ENCODE measurements at regions not wholly inside any gene's neighbourhood (a gene's known extent, or its start where the extent isn't known, plus 50 kb on each side); places are given as distances from the start of the nearest gene placed in this dataset.
"Not testable (repeated sequence)": the region's sequence is repeated elsewhere in the genome, so short reads cannot be mapped to it uniquely, and the experiment has no call there.

DNA sequence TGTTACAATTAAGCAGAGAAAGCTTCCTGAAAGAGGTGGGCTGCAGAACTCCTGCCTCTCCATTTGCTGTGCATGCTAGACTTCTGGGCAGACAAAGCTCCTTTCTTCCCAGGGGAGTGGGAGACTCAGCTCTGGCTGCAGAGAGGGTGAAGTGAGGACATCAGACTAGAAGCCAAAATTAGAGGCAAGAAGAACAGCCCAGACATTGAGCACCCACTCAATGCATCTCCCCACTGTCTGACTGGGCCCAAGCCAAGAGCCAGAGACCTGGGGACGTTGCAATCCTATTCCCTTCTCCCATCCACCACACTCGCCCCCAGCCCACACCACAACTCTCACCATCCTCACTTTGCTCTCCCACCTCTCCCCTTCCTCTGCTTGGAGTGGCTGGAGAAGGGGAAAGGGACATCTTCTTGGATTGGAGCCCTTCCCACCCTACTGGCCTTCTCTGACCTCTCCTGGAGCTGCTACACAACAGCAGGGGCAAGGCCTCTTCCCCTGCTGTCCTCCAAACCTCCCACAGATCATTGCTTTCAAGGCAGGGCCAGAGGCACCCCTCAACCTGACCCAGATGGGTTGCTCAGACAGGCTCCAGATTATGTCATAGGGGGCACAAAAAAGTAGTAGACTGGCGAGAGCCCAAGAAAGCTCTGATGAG, 477.7 kb upstream of the CADM1 start:
- TF ChIP-seq, protein P1, sequence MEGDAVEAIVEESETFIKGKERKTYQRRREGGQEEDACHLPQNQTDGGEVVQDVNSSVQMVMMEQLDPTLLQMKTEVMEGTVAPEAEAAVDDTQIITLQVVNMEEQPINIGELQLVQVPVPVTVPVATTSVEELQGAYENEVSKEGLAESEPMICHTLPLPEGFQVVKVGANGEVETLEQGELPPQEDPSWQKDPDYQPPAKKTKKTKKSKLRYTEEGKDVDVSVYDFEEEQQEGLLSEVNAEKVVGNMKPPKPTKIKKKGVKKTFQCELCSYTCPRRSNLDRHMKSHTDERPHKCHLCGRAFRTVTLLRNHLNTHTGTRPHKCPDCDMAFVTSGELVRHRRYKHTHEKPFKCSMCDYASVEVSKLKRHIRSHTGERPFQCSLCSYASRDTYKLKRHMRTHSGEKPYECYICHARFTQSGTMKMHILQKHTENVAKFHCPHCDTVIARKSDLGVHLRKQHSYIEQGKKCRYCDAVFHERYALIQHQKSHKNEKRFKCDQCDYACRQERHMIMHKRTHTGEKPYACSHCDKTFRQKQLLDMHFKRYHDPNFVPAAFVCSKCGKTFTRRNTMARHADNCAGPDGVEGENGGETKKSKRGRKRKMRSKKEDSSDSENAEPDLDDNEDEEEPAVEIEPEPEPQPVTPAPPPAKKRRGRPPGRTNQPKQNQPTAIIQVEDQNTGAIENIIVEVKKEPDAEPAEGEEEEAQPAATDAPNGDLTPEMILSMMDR (IDR thresholded peaks at IDR 0.05; ENCODE audit: control insufficient read depth, insufficient read depth, low read depth, low read length, missing control alignments) = no peak
- no peak for DNase-seq (ENCODE audit: low read depth)

DNA sequence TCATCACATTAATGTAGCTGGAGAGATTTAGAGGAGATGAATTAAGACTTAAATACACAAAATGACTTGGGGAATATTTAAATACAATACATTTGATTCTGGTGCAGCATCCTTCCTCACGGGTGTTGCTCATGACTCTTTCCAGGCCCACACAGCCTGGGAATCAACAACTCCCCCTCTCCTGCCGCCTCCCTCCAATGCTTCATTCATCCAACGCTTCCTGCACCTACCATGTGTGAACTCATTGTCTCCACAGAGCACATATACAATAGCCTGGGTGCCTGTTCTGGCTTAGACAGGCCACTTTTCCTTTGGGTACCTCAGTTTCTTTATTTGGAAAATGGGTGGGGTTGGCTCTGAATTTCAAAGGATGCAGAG, 476.9 kb upstream of the CADM1 start:
- TF ChIP-seq, protein P1 (IDR thresholded peaks at IDR 0.05; ENCODE audit: control insufficient read depth, insufficient read depth, low read depth, low read length, missing control alignments) = no peak
- DNase-seq (ENCODE audit: low read depth) = no peak
- no peak overlapping the region for H3K4me3 ChIP-seq (ENCODE audit: control insufficient read depth, low read depth, low read length)

More for the DNA sequence above, 477.7 kb upstream of the CADM1 start:
- H3K4me3 ChIP-seq (ENCODE audit: control insufficient read depth, low read depth, low read length) = no peak overlapping the region

DNA sequence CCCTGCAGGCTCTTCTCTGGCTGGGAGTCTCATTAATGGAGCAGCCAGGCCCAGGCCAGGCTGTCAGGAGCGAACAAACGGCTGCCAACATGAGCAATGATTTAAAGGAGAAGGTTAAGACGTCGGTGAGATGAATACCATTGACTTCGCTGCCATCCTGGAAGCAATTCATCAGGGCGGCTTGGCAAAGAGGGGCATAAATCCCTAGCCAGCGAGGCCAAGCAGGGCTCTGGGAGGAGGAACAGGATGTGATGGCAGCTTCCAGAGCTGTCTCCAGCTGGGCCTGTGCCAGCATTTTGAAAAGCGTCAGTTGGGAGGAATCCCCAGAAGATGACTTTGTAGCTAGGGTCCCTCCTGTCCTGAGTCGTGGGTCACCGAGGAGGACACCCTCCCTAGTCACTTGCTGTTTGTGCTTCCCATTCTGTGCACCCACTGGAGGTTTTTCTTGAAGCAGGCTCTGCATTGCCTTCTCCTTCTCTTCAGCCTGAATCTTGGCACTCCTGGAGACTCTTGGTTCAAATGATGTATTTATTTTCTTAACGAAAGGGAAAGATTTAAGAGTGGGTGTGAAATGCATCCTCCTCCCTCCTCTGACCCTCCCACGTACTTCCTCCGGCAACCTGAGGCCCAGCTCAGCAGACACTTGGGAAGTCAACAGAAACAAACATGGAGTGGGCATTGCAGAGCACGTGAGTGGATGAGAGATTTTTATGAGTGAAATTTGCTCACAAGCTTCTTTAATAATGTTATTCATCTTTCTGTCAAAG, 476.3 kb upstream of the CADM1 start:
- no peak for DNase-seq (ENCODE audit: low read depth)
- H3K4me3 ChIP-seq (ENCODE audit: control insufficient read depth, low read depth, low read length) = no peak overlapping the region
- TF ChIP-seq, protein P1 (IDR thresholded peaks at IDR 0.05; ENCODE audit: control insufficient read depth, insufficient read depth, low read depth, low read length, missing control alignments) = no peak

DNA sequence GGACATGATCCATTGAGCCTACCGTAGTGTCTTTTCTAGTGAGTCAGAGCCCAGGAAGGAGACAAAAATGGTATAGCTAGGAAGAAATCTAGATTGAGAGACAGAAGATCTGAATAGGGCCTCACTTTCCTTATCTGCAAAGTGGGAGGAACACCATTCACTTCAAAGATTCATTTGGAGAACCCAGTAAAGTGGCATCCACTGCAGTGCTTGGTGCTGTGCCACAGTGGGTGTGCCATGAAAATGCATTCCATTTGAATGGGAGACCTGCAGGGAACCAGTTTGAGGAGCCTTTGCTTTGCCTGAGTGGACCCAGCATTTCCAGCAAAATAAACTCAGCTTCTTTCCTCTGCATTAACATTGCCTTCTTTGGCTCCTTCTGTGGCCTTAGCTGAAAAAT, 470.5 kb upstream of the CADM1 start:
- TF ChIP-seq, protein P1 (IDR thresholded peaks at IDR 0.05; ENCODE audit: control insufficient read depth, insufficient read depth, low read depth, low read length, missing control alignments) = no peak
- no peak overlapping the region for H3K4me3 ChIP-seq (ENCODE audit: control insufficient read depth, low read depth, low read length)
- no peak for DNase-seq (ENCODE audit: low read depth)

DNA sequence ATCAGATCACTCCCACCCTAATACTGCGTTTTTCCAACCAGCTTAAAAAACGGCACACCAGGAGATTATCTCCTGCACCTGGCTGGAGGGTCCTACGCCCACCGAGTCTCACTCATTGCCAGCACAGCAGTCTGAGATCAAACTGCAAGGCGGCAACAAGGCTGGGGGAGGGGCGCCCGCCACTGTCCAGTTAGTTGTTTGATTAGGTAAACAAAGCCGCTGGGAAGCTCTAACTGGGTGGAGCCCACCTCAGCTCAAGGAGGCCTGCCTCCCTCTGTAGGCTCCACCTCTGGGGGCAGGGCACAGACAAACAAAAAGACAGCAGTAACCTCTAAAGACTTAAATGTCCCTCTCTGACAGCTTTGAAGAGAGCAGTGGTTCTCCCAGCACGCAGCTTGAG, 463.0 kb upstream of the CADM1 start:
- DNase-seq (ENCODE audit: low read depth); H3K4me3 ChIP-seq (ENCODE audit: control insufficient read depth, low read depth, low read length): not testable (repeated sequence)

DNA sequence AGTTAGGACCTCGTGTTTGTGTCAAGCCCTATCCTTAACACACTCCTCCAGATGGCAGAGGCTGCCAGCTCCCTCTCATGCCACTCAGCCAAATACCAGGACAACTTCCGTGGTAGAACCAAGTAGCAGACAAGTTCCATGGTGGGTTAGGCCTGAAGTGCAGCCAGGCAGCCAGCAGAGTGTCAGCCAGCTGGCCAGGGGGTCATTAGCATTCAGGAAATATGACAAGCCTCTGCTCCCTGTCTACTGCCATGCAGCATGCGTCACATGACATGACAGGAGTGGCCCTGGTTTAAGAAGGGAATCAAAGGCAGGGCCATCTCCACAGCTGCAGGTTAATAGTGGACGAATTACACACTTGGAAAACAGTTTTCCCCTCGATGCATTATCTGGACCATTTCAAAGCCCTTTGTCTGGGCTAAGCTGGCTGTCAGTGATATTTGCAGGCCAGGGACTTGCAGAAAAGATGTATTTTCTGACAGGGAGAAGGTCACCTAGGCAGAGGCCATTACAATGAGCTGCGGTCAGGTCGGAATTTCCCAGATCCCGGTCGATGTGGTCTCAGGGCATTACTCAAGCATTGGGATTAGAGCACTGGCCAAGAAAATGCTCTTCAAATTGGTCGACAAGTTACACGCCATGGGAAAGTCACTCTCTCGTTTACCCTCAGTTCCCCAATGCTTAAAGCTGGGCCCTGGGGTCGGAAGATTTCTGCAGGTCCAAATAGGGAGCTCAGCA, 461.7 kb upstream of the CADM1 start:
- DNase-seq (ENCODE audit: low read depth) = no peak
- TF ChIP-seq, protein P1 (IDR thresholded peaks at IDR 0.05; ENCODE audit: control insufficient read depth, insufficient read depth, low read depth, low read length, missing control alignments) = no peak
- H3K4me3 ChIP-seq (ENCODE audit: control insufficient read depth, low read depth, low read length) = no peak overlapping the region

DNA sequence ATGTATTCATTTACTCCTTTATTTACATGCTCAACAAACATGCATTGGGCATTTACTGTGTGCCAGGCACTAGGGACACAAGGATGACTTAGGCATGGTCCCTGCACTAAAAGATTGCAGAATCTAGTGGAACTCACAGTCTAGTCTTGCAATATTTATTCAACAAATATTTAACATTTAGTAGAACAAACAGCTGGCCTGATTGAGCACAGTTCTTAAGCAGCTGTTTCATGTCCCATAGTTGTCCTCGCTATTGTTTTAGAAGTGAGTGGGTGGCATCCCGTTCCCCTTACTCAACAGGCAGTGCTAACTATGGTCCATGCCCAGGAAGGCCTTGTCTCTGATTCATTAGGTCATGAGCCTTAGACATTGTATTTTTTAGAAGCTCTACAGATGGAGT, 459.9 kb upstream of the CADM1 start:
- TF ChIP-seq, protein P1 (IDR thresholded peaks at IDR 0.05; ENCODE audit: control insufficient read depth, insufficient read depth, low read depth, low read length, missing control alignments) = no peak

More for the DNA sequence above, 459.9 kb upstream of the CADM1 start:
- no peak overlapping the region for H3K4me3 ChIP-seq (ENCODE audit: control insufficient read depth, low read depth, low read length)
- DNase-seq (ENCODE audit: low read depth) = no peak

All from AG09309 (cell line).